MV-4-11 (cell line): ENCODE measurements at regions not wholly inside any gene's neighbourhood (a gene's known extent, or its start where the extent isn't known, plus 50 kb on each side); places are given as distances from the start of the nearest gene placed in this dataset.
"Not testable (repeated sequence)": the region's sequence is repeated elsewhere in the genome, so short reads cannot be mapped to it uniquely, and the experiment has no call there.

Experiments used
- DNase-seq: peaks from one replicate; lab custom pipeline; 2025; lab: John Stamatoyannopoulos, UW

DNA sequence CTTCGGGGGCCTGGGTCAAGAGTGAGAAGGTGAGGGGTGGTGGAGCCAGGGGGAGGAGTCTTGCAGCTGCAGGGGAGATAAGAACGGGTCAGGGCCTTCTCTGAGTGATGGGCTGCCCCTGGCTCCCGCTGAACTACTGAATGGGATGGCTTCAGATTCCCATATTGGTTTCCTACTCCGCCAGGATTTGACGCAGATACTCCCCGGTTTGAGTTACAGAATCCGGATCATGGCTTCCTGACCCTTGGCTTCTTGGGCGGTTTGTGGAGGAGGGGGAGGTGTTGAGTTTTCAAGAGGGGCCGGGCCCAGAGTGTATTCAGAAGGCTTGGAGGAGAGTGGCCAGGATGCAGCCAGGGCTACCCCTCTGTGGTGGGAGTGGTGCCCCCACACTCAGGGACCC is 119.9 kb upstream of the ATP2B2 start:
- DNase-seq: no peak

DNA sequence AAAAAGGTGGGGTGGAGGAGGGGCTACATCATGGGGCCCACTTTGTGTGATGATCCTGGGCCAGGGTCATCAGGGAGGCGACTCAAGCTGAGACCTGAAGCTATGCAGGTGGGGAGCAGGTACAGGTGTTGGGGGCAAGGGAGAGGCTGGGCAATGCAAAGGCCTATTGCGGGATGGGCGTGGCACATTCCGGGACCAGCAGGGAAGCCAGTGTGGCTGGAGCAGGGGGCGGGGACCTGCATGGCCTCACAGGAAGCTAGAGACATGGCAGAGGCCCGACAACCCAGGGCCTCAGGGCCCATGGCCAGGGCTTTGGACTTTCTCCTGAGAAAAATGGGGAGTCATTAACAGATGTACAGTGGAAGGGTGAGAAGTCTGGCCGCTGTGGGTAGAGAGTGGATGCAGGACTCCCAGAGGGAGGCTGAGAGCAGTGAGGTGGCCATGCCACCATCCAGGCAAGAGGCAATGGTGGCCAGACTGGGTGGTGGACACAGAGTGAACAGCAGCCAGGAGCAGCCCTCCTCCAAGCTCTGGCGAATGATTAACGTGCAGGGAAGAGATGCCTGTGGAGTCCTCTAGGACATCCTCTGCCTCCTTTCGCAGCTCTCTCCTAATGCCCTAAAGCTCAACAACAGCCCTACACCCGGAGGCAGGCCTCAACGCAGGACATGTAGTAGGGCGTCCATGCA is 122.6 kb upstream of the ATP2B2 start:
- no peak for DNase-seq

DNA sequence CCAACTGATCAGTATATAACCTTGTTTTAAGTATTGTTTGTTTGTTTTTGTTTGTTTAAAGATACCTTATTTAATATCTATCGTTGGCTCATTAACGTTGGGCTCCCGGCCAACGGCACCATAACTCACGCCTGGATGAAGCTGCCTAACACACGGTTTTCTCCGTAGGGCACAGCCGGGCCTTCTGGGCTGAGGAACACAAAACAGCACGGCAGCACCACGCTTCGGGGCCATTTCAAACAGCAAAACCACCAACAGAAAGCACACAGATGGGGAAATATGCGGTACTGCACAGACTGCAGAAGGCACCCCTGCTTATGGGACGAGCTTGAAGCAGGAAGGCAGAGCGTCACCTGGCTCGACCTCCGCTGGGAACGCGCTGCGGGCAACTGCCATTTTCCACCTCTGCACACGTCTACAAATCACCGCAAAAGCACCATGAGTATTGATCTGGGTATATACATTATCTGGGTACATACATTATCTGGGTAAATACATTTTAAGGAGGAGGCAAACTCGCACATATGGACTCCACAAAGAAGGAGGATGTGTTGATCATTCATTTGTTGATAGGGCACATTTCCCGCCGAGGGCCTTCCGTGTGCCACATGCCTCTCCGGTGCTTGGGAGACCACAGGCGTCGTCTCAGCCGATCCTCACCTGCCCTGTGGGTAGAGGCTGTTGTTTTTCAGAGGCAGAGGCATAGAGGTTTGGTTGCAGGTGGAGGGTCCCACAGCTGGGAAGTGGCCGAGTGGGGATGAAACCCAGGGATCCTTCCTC is 123.7 kb upstream of the ATP2B2 start:
- DNase-seq: no peak

DNA sequence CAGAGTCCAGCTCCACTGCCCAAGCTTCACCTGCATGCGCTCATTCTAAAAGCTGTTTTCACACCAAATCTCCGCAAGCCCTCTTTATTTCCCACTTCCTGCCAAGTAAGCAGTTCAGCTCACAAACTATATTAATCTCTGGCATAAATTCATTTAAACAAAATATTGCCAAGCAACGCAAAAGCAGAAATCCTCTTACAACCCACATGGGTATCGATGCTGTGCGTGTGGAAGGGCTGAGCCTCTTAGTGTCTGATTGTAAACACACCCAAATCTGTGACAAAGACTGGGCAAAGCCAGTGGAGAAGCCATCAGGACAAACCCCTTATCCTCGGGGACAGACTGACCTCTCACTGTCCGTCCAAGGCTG is 124.3 kb upstream of the ATP2B2 start:
- no peak for DNase-seq

DNA sequence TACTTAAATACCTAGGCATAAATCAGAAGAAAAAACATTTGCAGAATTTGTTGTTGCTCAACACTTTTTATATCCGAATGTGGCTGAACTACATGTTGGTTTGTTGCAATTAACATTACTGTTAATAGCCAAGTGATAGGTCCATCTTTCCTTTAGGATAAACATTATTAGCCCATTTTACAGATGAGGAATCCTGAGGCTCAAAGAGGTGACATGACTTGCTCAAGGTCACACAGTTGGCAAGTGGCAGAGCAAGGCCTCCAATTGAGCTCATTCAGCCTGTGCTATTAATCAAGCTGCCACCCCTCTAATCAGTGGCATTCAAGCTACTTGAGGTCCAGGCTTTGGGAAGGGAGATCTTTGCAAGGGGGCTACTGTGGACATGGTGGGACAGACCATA is 125.8 kb upstream of the ATP2B2 start:
- no peak for DNase-seq

DNA sequence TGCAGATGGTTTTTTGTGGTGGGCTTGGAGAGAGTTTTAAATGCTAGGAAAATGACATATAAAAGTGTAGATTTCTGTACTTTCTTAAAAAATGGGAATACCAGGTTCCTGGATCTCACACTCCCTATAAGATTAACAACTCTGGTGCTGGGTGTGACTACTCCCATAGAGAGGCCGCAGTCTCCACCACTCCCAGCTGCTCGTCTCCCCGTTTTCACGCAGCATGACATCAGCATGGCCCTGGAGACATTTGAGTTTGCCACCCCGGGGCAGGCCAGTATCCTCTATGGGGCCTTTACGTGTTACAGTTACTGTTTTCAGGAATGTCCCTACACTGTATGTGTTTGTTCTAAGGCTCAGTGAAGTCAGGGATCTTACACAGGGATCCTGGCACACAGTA is 126.7 kb upstream of the ATP2B2 start:
- DNase-seq: no peak

DNA sequence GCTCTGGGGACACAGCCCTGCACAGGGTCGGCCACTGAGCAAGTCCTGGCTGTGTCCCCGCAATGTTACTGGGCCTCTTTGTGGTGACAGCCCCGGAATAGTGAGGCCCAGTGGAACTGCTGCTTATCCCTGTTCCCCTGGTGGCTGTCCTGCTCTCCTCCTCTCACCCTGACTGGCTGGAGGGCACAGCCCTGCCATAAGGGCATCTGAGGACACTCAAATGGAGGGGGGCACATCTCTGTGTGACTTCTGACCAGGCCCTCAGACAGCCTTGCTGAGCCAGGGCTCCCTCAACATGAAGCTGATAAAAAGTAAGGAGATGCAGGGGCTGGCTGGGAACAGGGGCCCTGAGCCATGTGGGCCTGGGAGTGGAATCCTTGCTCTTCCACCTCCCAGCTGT is 127.4 kb upstream of the ATP2B2 start:
- no peak for DNase-seq

DNA sequence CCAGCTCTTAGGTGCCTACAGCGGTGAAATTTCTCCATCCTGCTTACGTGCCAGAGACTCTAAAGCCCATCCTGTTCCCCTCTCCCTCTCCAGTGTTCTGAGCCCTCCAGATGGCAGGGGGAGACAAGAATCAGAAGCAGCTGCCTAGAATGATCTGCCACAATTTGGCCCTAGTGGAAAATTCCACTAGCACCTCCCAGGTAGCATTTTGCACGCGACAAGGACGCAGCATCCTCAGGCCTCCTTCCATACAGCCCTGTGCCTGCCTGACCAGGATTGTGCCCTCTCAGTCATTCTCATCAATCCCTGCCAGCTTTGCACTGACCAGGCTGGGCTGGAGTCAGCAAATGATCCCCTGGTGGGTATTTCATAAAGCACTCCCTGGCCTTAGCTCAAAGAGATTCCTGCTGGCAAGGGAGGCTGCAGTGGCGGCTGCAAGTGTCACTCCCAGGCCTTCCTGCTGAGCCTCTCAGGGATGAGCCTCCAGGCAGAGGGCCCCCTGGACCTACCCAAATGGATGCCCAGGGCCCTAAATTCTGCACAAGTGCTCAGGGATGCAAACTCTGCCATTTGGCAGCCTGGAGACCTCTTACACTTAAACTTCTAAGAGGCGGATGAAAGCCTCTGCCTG is 130.2 kb upstream of the ATP2B2 start:
- DNase-seq: no peak

DNA sequence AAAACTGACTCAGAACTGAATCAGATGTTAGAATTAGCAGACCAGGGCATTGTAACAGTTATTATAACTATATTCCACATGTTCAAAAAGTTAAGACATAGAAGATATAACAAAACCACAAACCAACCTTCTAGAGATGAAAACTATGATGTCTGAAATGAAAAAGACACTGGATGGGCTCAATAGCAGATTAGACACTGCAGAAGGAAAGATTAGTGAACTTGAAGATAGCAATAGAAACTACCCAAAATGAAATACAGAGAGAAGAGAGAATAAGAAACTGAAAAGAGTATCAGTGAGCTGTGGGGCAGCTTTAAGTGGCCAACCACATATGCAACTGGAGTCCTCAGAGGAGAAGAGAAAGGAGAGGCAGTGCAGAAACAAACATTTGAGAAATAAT is 132.0 kb upstream of the ATP2B2 start:
- DNase-seq: no peak

DNA sequence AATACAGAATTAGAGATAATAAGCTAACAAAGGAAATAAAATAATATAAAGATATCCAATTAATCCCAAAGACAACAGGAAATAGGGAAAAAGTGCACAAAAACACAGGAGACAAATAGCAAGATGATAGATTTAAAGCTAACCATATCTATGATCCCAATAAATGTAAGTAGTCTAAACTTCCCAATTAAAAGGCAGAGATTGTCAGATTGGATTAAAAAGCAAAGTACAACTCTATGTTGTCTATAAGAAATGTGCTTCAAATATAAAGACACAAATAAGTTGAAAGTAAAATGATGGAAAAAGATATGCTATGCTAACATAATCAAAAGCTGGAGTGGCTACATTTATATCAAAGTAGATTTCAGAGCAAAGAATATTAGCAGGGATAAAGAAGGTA is 133.1 kb upstream of the ATP2B2 start:
- DNase-seq: no peak

DNA sequence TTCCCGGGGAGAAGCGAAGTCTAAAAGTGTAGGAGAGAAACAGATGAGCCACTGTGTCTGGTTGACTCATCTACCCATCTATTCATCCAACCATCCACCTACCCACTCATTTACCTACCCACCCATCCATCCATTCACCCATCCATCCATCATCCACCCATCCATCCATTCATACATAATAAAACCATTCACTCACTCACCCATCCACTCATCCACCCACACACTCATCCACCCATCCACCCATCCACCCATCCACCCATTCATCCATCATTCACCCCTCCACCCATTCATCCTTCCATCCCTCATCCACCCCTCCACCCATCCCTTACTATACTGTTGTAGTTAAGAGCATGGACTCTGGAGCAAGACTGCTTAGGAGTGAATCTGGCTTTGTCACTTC is 136.4 kb upstream of the ATP2B2 start:
- no peak for DNase-seq

DNA sequence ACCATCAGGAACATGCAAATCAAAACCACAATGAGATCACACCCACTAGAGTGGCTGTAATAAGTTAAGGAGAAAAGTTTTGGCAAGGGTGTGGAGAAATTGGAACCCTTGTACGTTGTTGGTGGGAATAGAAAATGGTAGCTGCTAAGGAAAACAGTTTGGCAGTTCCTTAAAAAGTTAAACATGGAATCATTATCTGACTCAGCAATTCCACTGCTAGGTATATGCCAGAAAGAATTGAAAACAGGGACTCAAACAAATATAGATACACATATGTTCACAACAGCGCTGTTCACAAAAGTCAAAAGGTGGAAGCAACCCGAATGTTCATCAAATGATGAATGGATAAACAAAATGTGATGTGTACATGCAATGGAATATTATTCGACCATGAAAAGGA is 138.8 kb upstream of the ATP2B2 start:
- no peak for DNase-seq

DNA sequence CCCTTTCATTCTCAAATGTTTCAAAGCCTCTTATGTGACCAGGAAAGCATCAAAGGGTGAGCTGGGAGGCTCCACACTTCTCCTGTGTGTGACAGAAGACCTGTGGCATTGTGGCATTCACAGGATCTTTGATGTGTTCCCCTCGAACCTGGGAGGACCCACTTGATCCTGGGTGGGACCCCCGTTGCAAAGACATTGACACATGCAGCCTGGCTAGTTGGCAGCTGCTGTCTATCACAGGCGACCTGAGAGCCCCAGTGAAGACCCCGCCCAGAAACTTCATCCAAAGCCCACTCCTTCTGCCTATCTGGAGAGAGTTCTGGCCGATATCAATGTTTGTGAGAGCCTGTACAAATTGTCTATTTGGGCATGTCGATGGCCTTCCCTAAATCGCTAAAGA is 140.4 kb upstream of the ATP2B2 start:
- no peak for DNase-seq

DNA sequence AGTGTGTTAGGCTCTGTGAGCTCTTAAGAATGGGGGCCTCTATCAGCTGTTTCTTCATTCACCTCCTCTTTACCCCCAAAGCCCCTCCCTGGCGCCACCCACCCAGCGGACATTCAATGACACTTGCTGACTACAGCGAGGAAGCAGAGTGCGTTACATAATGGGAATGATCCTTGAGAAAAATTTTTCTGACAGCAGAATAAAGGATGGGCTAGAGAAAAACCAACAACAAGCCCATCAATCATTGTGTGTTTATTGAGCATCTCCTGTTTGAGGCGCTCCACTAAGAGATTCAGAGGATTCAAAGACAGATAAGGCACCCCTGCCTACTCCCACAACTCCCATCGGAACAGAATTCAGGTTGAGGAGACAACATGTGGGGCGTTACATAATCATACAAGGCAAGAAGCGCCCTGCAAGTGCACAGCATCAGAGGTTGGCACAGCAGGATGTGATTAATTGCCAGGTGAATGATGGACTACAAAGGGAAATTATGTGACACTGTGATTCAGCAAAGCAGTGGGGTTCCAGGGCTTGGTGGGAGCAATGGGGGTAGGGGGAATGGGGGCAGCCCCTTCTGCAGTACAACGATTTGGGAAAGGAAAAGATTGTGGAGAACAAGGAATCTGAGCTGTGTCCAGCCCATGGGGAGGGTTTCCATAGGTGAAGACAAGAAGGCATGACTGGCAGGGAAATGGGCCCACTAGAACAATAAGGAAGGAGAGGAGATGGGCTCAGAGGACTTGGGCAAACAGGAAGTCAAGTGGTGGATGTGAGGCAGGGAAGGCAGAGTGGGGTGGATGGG is 141.3 kb upstream of the ATP2B2 start:
- no peak for DNase-seq

DNA sequence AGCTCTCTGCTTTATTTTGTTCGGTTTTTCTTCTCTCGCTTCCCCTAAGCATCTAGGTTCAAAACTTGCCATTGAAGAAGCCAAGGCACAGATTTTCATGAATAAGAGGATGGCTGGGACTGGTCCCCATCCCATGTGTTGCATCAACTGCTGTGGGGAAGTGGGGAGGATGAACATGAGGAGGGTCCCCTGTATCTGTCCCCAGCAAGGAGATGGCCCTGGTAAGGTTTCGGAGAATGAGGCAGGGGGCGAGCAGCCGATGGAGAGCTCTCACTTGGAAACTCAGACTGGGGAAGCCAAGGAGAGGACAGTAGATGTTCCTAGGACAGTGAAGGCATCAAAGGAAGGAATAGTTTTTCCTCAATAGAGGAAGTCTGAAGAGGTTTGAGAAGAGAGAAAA is 142.0 kb upstream of the ATP2B2 start:
- no peak for DNase-seq

DNA sequence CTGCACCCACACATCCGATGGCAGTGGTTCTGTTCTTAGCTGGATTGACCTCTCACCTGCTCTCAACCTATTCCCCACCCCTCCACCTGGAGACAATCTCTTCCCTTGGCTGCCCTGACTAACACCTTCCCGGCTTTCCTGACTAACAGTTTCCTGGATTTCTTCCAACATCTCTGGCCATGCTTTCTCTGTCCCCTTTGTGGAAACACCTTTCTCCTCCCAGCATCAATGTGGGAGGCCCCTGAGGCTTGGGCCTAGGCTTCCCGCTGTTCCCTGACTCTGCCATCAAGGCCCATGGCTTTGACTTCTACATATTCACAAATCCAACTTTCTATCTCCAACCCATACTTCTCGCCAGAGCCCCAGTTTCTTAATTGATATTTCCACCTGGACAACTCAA is 142.8 kb upstream of the ATP2B2 start:
- no peak for DNase-seq

DNA sequence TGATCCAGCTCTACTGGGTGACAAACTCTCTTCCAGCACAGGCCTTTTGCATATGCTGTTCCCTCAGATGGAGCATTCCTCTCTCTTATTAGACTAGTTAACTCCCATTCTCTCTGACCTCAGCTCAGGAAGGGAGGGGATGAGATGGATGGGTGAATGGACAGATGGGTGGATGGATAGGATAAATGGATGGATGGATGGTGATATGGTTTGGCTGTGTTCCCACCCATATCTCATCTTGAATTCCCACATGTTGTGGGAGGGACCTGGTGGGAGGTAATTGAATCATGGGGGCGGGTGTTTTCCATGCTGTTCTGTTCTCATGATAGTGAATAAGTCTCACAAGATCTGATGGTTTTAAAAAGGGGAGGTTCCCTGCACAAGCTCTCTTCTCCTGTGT is 144.1 kb upstream of the ATP2B2 start:
- not testable (repeated sequence) for DNase-seq

DNA sequence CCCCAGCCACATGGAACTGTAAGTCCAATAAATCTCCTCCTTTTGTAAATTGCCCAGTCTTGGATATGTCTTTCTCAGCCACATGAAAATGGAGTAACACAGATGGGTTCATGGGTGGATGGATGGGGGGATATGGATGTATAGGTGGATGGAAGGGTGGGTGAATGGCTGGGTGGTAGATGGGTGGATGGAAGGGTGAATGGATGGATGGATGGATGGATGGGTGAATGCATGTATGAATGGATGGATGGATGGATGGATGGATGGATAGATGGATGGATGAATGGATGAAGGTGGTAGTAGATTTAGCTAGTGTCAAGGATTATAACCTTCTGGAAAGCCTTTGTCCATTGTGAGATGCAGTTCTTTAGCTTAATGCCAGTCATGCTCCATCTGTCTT is 146.1 kb upstream of the ATP2B2 start:
- no peak for DNase-seq

DNA sequence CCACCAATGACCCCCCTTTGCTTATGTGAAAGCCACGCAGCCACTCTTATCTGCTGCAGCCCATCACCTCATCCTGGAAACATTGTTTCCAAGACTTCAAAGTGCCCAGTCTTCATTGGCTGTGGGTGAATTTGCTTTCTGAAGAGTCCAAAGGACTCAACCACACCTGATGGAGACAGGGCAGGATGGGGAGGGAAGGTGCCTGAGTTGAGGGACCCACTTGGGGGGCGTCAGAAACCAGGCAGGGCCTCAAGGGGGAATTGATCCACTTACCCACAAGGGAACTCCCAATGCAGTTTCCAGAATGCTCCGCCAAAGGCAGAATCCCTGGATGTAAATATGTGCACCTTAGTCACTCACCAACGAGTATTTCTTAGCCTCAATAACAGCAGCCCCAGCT is 147.9 kb upstream of the ATP2B2 start:
- DNase-seq: no peak

DNA sequence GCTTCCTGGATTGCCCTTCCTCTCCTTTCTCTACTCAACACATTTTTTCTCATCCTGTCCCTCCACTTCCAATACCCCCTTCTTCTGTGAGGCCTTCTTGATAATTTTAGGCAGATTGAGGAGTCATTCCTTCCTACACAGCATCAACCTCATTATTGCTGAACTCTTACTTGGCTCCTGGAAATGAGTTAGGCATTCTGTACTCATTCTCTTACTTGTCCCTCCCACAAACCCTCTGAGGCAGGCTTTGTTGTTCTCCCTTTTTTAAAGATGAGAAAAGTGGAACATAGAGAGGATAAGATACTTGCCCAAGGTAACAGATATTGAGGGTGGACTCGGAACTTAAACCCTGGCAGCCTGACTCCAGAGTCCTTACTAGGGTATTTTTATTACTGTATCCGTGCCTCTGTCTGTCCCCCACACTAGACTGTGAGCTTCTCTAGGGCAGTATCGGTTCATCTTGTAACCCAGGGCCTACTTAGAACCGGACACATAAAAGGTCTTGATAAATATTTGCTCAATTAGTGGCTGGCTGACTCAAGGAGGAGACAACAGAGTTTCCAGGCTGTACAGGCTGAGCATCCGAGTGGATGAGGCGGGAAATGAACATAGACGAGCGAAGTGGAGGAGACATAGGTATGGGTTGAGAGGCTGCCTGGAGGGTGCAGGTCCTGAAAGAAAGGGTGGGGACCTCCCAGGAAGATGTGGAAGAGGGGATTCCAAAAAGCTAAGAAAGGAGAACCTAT is 148.7 kb upstream of the ATP2B2 start:
- no peak for DNase-seq

DNA sequence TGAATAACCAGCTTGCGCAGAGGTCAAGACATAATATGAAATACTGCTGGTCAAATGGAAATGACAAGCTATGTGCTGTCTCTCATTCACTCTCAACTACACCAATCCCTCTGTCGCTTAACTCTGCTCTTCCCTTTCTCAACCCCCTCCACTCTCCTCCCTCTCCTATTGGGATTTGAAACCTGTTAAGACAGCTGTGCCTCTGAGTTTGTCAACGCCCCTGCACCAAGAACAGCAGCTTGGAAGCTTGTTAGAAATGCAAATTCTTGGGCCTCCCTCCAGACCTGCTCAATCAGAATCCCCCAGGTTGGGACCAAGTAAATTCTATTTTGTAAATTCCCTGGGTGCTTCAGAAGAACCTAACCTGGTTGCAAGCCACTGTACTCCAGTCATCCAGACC is 149.7 kb upstream of the ATP2B2 start:
- no peak for DNase-seq

DNA sequence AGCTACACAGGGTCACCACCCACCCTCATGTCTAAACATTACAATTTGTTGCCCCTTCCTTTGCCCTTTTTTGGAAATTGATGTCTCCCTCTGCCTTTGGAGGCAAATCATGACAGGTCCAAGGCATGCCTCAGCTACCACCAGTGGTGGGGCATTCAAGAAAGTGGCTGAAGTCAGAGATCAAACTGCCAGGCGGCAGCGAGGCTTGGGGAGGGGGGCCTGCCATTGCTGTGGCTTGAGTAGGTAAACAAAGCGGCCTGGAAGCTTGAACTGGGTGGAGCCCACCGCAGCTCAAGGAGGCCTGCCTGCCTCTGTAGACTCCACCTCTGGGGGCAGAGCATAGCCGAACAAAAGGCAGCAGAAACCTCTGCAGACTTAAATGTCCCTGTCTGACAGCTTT is 152.0 kb upstream of the ATP2B2 start:
- DNase-seq: not testable (repeated sequence)
